Stimulated activated memory B cell treated with anti-CD40 and anti-IgM and Interleukin-4, amounts not matched to agents 10 μg/mL and 1 μg/mL and 100 μg/mL, for 72 hours (primary cell): ENCODE measurements at regions not wholly inside any gene's neighbourhood (a gene's known extent, or its start where the extent isn't known, plus 50 kb on each side); places are given as distances from the start of the nearest gene placed in this dataset.

Experiments used
- ATAC-seq: fragments of 150-1000 bp; cut with Tn5 transposase; 2 replicates; pipeline ENCODE4 v1.10.0; 2021
- H3K27ac Mint-ChIP-seq: one replicate; pipeline ENCODE4 v1.8.0; 2022; ENCODE audit warnings: mild to moderate bottlenecking, mixed read lengths
- H3K27me3 Mint-ChIP-seq: one replicate; pipeline ENCODE4 v1.8.0; 2022; ENCODE audit warnings: mixed read lengths
- H3K36me3 Mint-ChIP-seq: one replicate; pipeline ENCODE4 v1.8.0; 2022; ENCODE audit warnings: mixed read lengths
- H3K4me1 Mint-ChIP-seq: one replicate; pipeline ENCODE4 v1.8.0; 2022; ENCODE audit warnings: mixed read lengths
- H3K4me3 Mint-ChIP-seq: one replicate; pipeline ENCODE4 v1.8.0; 2022; ENCODE audit warnings: mild to moderate bottlenecking, moderate library complexity, mixed read lengths
- H3K9me3 Mint-ChIP-seq: one replicate; pipeline ENCODE4 v1.8.0; 2022; ENCODE audit warnings: mixed read lengths

GRCh38 chr6:95660544-95660943 is 83.2 kb downstream of the MANEA start:
- H3K27me3 Mint-ChIP-seq, result no peaks in the 10 kb centered on the region
- H3K9me3 Mint-ChIP-seq, result peaks cover 22% of the 10 kb centered on the region
- no peak overlapping the region for H3K4me3 Mint-ChIP-seq
- H3K36me3 Mint-ChIP-seq, result no peaks in the 10 kb centered on the region
- no peak overlapping the region for H3K27ac Mint-ChIP-seq
- ATAC-seq, result no peak
- no peaks in the 10 kb centered on the region for H3K4me1 Mint-ChIP-seq

GRCh38 chr6:95670011-95670463 is 92.7 kb downstream of the MANEA start:
- no peaks in the 10 kb centered on the region for H3K27me3 Mint-ChIP-seq
- ATAC-seq, result no peak
- H3K4me1 Mint-ChIP-seq, result no peaks in the 10 kb centered on the region
- no peak overlapping the region for H3K27ac Mint-ChIP-seq
- no peaks in the 10 kb centered on the region for H3K9me3 Mint-ChIP-seq
- no peaks in the 10 kb centered on the region for H3K36me3 Mint-ChIP-seq
- no peak overlapping the region for H3K4me3 Mint-ChIP-seq

- Mint-ChIP-seq H3K36me3 (no peaks in the 10 kb centered on the region), H3K4me3 (no peak overlapping the region), H3K9me3 (no peaks in the 10 kb centered on the region), H3K4me1 (no peaks in the 10 kb centered on the region), H3K27ac (no peak overlapping the region), H3K27me3 (no peaks in the 10 kb centered on the region)
- no peak for ATAC-seq
Observed at GRCh38 chr6:95676011-95676628, 98.8 kb downstream of the MANEA start.

GRCh38 chr6:95679981-95680380 is 102.6 kb downstream of the MANEA start:
- peak; percentile 17 for ATAC-seq
- Mint-ChIP-seq H3K4me1 (no peaks in the 10 kb centered on the region), H3K27ac (no peak overlapping the region), H3K36me3 (no peaks in the 10 kb centered on the region), H3K4me3 (no peak overlapping the region), H3K27me3 (no peaks in the 10 kb centered on the region), H3K9me3 (no peaks in the 10 kb centered on the region)

- H3K36me3 Mint-ChIP-seq, result no peaks in the 10 kb centered on the region
- no peak overlapping the region for H3K4me3 Mint-ChIP-seq
- no peaks in the 10 kb centered on the region for H3K4me1 Mint-ChIP-seq
- no peaks in the 10 kb centered on the region for H3K27me3 Mint-ChIP-seq
- no peak for ATAC-seq
- no peaks in the 10 kb centered on the region for H3K9me3 Mint-ChIP-seq
- no peak overlapping the region for H3K27ac Mint-ChIP-seq
Observed at GRCh38 chr6:95681736-95682135, 104.4 kb downstream of the MANEA start.

- Mint-ChIP-seq H3K36me3 (no peaks in the 10 kb centered on the region), H3K4me1 (no peaks in the 10 kb centered on the region), H3K27me3 (no peaks in the 10 kb centered on the region), H3K4me3 (no peak overlapping the region), H3K27ac (no peak overlapping the region), H3K9me3 (no peaks in the 10 kb centered on the region)
- ATAC-seq, result no peak
Observed at GRCh38 chr6:95682476-95682875, 105.1 kb downstream of the MANEA start.

- H3K9me3 Mint-ChIP-seq, result peaks cover 2% of the 10 kb centered on the region
- no peaks in the 10 kb centered on the region for H3K36me3 Mint-ChIP-seq
- peak; percentile 18 for ATAC-seq
- H3K27ac Mint-ChIP-seq, result no peak overlapping the region
- no peak overlapping the region for H3K4me3 Mint-ChIP-seq
- H3K27me3 Mint-ChIP-seq, result no peaks in the 10 kb centered on the region
- H3K4me1 Mint-ChIP-seq, result no peaks in the 10 kb centered on the region
Observed at GRCh38 chr6:95685822-95686221, 108.5 kb downstream of the MANEA start.

- H3K27ac Mint-ChIP-seq, result no peak overlapping the region
- H3K27me3 Mint-ChIP-seq, result no peaks in the 10 kb centered on the region
- H3K36me3 Mint-ChIP-seq, result no peaks in the 10 kb centered on the region
- peak; percentile 16 for ATAC-seq
- H3K4me3 Mint-ChIP-seq, result no peak overlapping the region
- H3K9me3 Mint-ChIP-seq, result peaks cover 4% of the 10 kb centered on the region
- H3K4me1 Mint-ChIP-seq, result no peaks in the 10 kb centered on the region
Observed at GRCh38 chr6:95686272-95686671, 108.9 kb downstream of the MANEA start.

- no peak for ATAC-seq
- Mint-ChIP-seq H3K27me3 (no peaks in the 10 kb centered on the region), H3K9me3 (peaks cover 4% of the 10 kb centered on the region), H3K4me1 (no peaks in the 10 kb centered on the region), H3K4me3 (no peak overlapping the region), H3K27ac (no peak overlapping the region), H3K36me3 (no peaks in the 10 kb centered on the region)
Observed at GRCh38 chr6:95686895-95687294, 109.6 kb downstream of the MANEA start.

- no peak overlapping the region for H3K4me3 Mint-ChIP-seq
- H3K27ac Mint-ChIP-seq, result no peak overlapping the region
- no peaks in the 10 kb centered on the region for H3K36me3 Mint-ChIP-seq
- H3K9me3 Mint-ChIP-seq, result peaks cover 4% of the 10 kb centered on the region
- no peaks in the 10 kb centered on the region for H3K4me1 Mint-ChIP-seq
- H3K27me3 Mint-ChIP-seq, result no peaks in the 10 kb centered on the region
- ATAC-seq, result no peak
Observed at GRCh38 chr6:95687839-95688238, 110.5 kb downstream of the MANEA start.

- Mint-ChIP-seq H3K27ac (no peak overlapping the region), H3K27me3 (no peaks in the 10 kb centered on the region), H3K4me1 (no peaks in the 10 kb centered on the region), H3K4me3 (no peak overlapping the region), H3K9me3 (peaks cover 4% of the 10 kb centered on the region), H3K36me3 (no peaks in the 10 kb centered on the region)
- ATAC-seq, result no peak
Observed at GRCh38 chr6:95690328-95690727, 113.0 kb downstream of the MANEA start.

- no peaks in the 10 kb centered on the region for H3K4me1 Mint-ChIP-seq
- no peak for ATAC-seq
- no peaks in the 10 kb centered on the region for H3K36me3 Mint-ChIP-seq
Observed at GRCh38 chr6:95693108-95693507, 115.8 kb downstream of the MANEA start.

GRCh38 chr6:95698271-95698670 is 120.9 kb downstream of the MANEA start:
- no peak for ATAC-seq
- H3K27ac Mint-ChIP-seq, result no peak overlapping the region
- no peaks in the 10 kb centered on the region for H3K36me3 Mint-ChIP-seq

More at GRCh38 chr6:95693108-95693507, 115.8 kb downstream of the MANEA start:
- no peak overlapping the region for H3K4me3 Mint-ChIP-seq
- no peaks in the 10 kb centered on the region for H3K27me3 Mint-ChIP-seq
- H3K27ac Mint-ChIP-seq, result no peak overlapping the region
- H3K9me3 Mint-ChIP-seq, result peaks cover 4% of the 10 kb centered on the region

GRCh38 chr6:95723638-95724037 is 146.3 kb downstream of the MANEA start:
- no peak for ATAC-seq
- H3K9me3 Mint-ChIP-seq, result peaks cover 16% of the 10 kb centered on the region
- no peak overlapping the region for H3K27ac Mint-ChIP-seq
- H3K36me3 Mint-ChIP-seq, result no peaks in the 10 kb centered on the region
- no peaks in the 10 kb centered on the region for H3K4me1 Mint-ChIP-seq
- no peak overlapping the region for H3K4me3 Mint-ChIP-seq
- no peaks in the 10 kb centered on the region for H3K27me3 Mint-ChIP-seq

More at GRCh38 chr6:95698271-95698670, 120.9 kb downstream of the MANEA start:
- no peaks in the 10 kb centered on the region for H3K4me1 Mint-ChIP-seq
- H3K27me3 Mint-ChIP-seq, result no peaks in the 10 kb centered on the region
- H3K4me3 Mint-ChIP-seq, result no peak overlapping the region
- H3K9me3 Mint-ChIP-seq, result no peaks in the 10 kb centered on the region

GRCh38 chr6:95725344-95725743 is 148.0 kb downstream of the MANEA start:
- no peaks in the 10 kb centered on the region for H3K36me3 Mint-ChIP-seq
- H3K27me3 Mint-ChIP-seq, result no peaks in the 10 kb centered on the region
- no peaks in the 10 kb centered on the region for H3K4me1 Mint-ChIP-seq
- no peak overlapping the region for H3K27ac Mint-ChIP-seq
- peaks cover 8% of the 10 kb centered on the region for H3K9me3 Mint-ChIP-seq
- no peak overlapping the region for H3K4me3 Mint-ChIP-seq
- ATAC-seq, result no peak

GRCh38 chr6:95740157-95740556 is 162.8 kb downstream of the MANEA start:
- no peaks in the 10 kb centered on the region for H3K27me3 Mint-ChIP-seq
- H3K9me3 Mint-ChIP-seq, result peaks cover 2% of the 10 kb centered on the region
- H3K4me1 Mint-ChIP-seq, result no peaks in the 10 kb centered on the region
- H3K4me3 Mint-ChIP-seq, result no peak overlapping the region
- no peak for ATAC-seq
- no peak overlapping the region for H3K27ac Mint-ChIP-seq
- no peaks in the 10 kb centered on the region for H3K36me3 Mint-ChIP-seq
